ENCODE measurements at regions not wholly inside any gene's neighbourhood (a gene's known extent, or its start where the extent isn't known, plus 50 kb on each side); places are given as distances from the start of the nearest gene placed in this dataset.

DNA sequence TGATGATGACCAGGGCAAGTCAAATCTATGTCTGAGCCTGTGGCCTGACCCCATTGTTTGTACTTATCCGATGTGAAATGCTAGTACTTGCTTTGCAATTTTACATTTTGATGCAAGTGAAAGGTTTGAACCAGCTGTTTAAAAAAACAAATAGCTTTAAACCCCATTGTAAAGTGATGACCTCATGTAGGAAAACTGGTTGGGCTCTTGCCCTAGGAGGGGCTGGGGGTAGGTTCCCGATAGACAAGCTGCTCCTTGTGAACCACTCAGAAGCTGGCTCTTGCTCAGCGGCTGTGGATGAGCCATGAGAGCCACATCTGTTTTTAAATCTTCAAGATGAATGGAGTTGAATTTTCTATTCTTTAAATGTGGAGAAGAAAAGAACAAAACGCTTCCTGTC is 185.3 kb downstream of the WDR11 start:
- H3K4me3 ChIP-seq (ENCODE audit: insufficient read depth, low read depth, low read length), result no peak overlapping the region
- peak; percentile 36 for DNase-seq
- no peaks in the 10 kb centered on the region for H3K27me3 ChIP-seq (ENCODE audit: control insufficient read depth, insufficient read depth, low read length)
- no peaks in the 10 kb centered on the region for H3K36me3 ChIP-seq (replicated peaks; ENCODE audit: control insufficient read depth, insufficient read depth, low read length)

DNA sequence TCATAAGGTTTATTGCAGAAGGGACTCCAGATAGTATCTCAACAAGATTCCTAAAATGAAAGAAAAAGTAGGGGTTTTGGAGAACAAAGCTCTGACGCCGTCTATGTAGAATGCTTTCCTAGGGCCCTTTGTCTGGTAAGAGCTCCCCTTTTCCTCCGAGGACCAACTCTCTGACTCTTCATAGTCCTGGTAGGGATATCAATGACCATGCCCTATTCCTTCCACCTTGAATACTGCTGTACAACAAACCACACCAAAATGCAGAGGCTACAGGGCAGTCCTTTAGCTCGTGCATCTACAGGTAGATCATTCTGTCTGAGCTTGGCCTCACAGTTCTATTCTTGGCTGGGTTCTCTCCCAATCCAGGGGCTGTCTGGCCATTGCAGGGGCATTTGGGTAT is 190.3 kb downstream of the WDR11 start:
- Histone ChIP-seq H3K27me3 (ENCODE audit: control insufficient read depth, insufficient read depth, low read length) (no peaks in the 10 kb centered on the region), H3K36me3 (replicated peaks; ENCODE audit: control insufficient read depth, insufficient read depth, low read length) (no peaks in the 10 kb centered on the region), H3K4me3 (ENCODE audit: insufficient read depth, low read depth, low read length) (no peak overlapping the region)
- DNase-seq, result no peak

DNA sequence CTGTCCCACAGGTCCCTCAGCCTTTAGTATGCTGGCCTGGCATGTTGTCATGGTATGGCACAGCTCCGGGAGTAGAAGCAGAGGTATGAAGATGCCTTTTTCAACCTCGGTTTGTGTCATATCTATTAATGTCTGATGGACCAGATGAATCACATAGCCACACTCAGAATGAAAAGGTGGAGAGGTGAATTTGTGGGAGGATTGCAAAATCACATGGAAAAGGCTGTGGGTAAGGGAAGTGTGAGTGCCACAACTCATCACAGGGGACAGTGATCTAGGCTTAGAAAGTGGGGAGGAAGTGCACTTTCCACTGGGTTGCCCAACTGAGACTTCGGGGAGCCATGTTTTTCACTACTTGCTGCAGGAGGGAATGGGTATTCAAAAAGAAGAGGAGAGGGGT is 190.7 kb downstream of the WDR11 start:
- no peak overlapping the region for H3K4me3 ChIP-seq (ENCODE audit: insufficient read depth, low read depth, low read length)
- H3K27me3 ChIP-seq (ENCODE audit: control insufficient read depth, insufficient read depth, low read length), result no peaks in the 10 kb centered on the region
- DNase-seq, result no peak

DNA sequence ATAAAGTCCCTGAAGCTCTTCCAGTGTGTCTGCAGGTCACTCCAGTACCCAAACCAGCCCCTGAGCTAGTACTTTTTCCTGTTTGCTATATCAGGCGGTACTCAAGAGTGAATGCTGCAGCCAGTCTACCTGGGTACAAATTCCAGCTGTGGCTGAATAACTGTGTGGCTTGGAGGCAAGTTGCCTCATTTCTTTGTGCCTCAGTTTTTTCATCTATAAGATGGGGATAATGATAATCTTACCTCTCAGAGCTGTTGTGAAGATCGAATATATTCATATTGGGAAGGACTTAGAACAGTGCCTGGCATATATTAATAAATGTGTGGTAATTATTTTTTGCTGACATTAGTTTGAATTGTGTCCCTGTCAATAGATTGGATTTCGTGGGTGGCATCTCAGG is 191.2 kb downstream of the WDR11 start:
- no peak for DNase-seq
- H3K4me3 ChIP-seq (ENCODE audit: insufficient read depth, low read depth, low read length), result no peak overlapping the region
- no peaks in the 10 kb centered on the region for H3K36me3 ChIP-seq (replicated peaks; ENCODE audit: control insufficient read depth, insufficient read depth, low read length)
- H3K27me3 ChIP-seq (ENCODE audit: control insufficient read depth, insufficient read depth, low read length), result no peaks in the 10 kb centered on the region

More for the DNA sequence above, 190.7 kb downstream of the WDR11 start:
- H3K36me3 ChIP-seq (replicated peaks; ENCODE audit: control insufficient read depth, insufficient read depth, low read length), result no peaks in the 10 kb centered on the region

DNA sequence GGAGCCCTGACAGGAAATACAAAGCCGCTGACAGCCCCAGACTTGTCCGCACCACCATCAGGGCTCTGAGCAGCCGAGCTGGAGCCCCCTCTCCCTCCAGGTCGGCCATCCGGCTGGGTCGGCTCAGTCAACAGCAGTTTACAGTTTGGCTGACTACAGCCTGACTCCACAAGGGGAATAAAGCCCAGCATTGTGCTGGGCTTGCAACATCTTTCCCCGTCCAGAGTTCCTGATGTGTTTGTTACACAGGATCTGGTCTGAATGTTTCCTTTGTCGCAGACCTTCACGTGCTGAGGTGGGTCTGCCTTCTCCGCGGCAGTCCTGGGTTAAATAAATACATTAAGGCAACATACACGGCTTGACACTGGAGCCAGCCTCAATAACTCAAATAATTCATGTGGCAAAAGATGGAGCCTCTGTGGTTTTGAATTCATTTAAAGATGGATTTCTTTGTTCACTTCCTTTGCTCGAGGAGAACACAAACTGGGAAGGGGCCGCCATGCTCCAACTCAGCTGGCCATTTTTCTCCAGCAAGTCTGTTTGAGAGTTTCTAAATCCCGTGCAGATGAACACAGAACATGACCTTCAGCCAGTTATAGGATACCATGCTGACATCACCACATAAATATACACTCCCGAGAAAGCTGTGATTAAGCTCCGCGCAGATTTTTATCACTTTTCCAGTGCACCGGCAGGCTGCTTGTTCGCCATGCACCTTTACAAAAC is 192.1 kb downstream of the WDR11 start:
- Histone ChIP-seq H3K36me3 (replicated peaks; ENCODE audit: control insufficient read depth, insufficient read depth, low read length) (no peaks in the 10 kb centered on the region), H3K4me3 (ENCODE audit: insufficient read depth, low read depth, low read length) (no peak overlapping the region), H3K27me3 (ENCODE audit: control insufficient read depth, insufficient read depth, low read length) (no peaks in the 10 kb centered on the region)
- DNase-seq, result no peak

DNA sequence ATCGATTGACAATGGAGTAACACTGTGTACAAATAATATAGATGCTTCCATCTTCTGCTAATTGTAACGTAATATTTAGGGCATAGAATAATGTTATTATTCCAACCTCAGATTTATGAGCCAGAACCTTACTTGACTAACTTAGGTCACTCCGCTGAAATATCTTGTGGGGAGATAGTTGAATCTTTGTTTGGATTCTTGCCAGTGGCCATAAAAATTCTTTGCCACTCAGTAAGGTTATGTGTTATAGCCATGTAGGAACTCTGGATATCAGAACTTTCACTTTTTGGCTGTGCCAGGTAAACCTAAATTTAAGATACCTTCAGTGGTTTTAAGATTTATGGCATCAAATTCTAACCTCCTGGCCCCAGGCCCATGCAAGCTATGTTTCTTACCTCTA is 197.6 kb downstream of the WDR11 start:
- no peak for DNase-seq
- H3K27me3 ChIP-seq (ENCODE audit: control insufficient read depth, insufficient read depth, low read length), result no peaks in the 10 kb centered on the region
- H3K4me3 ChIP-seq (ENCODE audit: insufficient read depth, low read depth, low read length), result no peak overlapping the region

DNA sequence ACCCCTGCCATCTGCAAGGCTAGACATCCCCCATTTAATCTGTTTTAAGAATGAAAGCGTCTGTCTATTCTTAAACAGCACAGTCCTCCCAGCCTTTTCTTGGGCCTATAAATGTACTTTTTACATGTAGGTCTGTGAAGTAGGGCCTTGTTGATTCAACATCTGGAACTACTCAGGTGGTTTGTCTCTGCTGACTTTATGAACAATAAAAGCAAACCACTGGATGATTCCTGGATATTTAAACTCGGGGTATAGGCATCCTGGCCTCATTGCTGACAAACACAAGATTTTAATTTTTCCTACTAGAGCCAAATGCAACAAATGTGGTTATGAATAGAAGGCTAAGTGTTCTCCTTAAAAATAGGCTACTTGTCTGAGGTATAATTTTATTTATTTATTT is 198.3 kb downstream of the WDR11 start:
- DNase-seq, result no peak
- Histone ChIP-seq H3K36me3 (replicated peaks; ENCODE audit: control insufficient read depth, insufficient read depth, low read length) (no peaks in the 10 kb centered on the region), H3K27me3 (ENCODE audit: control insufficient read depth, insufficient read depth, low read length) (no peaks in the 10 kb centered on the region), H3K4me3 (ENCODE audit: insufficient read depth, low read depth, low read length) (no peak overlapping the region)

More for the DNA sequence above, 197.6 kb downstream of the WDR11 start:
- H3K36me3 ChIP-seq (replicated peaks; ENCODE audit: control insufficient read depth, insufficient read depth, low read length), result no peaks in the 10 kb centered on the region

DNA sequence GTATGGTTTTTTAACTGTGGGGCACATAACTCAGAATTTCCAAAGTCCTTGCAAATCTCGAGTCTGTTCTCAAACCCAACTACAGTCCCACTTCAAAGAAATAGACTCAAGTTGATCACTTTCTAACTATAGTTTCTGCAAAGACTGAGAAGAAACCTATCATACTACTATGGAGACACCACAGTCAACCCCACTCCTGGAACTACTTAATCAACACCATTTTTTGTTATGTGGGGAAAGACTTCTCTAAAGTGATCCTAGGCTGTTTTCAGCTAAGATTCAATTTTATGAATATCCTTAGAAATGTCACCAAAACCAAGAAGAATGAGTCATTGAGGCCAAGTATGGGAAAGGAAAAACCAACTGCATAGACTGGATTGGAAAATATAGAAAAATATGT is 198.8 kb downstream of the WDR11 start:
- Histone ChIP-seq H3K36me3 (replicated peaks; ENCODE audit: control insufficient read depth, insufficient read depth, low read length) (no peaks in the 10 kb centered on the region), H3K4me3 (ENCODE audit: insufficient read depth, low read depth, low read length) (no peak overlapping the region), H3K27me3 (ENCODE audit: control insufficient read depth, insufficient read depth, low read length) (no peaks in the 10 kb centered on the region)
- no peak for DNase-seq

DNA sequence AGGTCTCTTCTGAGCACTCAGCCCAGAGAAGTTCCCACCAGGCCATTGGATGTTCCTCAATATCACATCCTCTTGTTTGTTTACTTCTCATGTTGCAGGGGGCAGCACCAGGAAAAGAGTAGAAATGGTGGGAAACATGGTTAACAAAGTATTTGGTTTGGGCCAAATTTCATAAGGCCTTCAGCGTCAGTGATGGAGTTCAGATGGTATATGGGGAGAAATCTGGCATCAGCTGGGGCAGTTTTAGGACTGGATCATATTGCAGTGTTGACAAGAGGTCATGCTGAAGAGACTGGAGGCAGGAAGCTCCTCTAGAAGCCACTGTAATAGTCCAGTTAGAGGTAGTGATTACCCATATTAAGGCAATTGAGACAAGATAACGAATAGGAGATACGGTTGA is 200.0 kb downstream of the WDR11 start:
- no peaks in the 10 kb centered on the region for H3K36me3 ChIP-seq (replicated peaks; ENCODE audit: control insufficient read depth, insufficient read depth, low read length)
- H3K4me3 ChIP-seq (ENCODE audit: insufficient read depth, low read depth, low read length), result no peak overlapping the region
- no peak for DNase-seq
- H3K27me3 ChIP-seq (ENCODE audit: control insufficient read depth, insufficient read depth, low read length), result no peaks in the 10 kb centered on the region

DNA sequence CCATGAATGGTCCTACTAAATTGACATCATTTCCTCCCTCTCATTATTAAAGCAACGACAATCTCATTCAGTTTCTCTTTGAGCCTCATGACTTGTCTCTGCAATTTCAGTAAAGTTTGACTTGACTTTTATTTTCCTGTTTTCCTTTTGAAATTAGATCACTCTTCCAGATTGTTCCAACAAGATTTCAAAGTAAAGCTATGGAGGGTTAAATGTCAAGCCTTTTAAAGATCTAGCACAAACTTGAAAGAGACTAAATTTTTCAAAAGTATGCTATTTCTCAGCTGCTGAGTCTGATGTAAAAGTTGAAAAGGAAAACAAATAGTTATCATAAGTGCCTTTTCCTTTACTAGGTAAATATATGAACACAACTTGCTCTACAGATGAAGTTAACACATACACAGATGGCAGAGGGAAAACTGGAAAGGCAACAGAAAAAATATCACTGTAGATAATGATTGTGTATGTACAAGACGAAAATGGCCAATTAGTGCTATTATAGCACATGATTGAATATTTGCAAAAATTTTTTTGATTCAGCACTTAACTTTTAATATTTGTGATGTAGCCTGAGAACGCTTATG is 200.6 kb downstream of the WDR11 start:
- no peaks in the 10 kb centered on the region for H3K36me3 ChIP-seq (replicated peaks; ENCODE audit: control insufficient read depth, insufficient read depth, low read length)
- DNase-seq, result no peak
- no peaks in the 10 kb centered on the region for H3K27me3 ChIP-seq (ENCODE audit: control insufficient read depth, insufficient read depth, low read length)
- no peak overlapping the region for H3K4me3 ChIP-seq (ENCODE audit: insufficient read depth, low read depth, low read length)

DNA sequence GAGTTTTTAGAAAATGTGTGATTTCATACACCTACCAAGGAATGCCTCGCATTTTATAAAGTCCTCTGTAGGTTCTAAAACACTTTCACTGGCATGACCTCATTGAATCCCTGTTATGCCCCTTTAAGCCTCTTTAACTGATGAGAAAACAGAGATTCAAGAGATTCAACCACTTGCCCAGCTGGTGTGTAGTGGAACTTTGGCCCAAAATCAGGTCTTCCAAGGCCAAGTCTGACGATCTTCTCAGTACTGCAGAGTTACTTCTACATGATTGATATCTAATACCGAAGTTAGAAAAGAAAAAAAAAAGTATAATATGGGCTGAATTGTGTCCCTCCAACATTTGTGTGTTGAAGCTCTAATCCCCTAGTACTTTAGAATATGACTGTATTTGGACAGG is 202.0 kb downstream of the WDR11 start:
- Histone ChIP-seq H3K27me3 (ENCODE audit: control insufficient read depth, insufficient read depth, low read length) (no peaks in the 10 kb centered on the region), H3K36me3 (replicated peaks; ENCODE audit: control insufficient read depth, insufficient read depth, low read length) (no peaks in the 10 kb centered on the region), H3K4me3 (ENCODE audit: insufficient read depth, low read depth, low read length) (no peak overlapping the region)
- no peak for DNase-seq

DNA sequence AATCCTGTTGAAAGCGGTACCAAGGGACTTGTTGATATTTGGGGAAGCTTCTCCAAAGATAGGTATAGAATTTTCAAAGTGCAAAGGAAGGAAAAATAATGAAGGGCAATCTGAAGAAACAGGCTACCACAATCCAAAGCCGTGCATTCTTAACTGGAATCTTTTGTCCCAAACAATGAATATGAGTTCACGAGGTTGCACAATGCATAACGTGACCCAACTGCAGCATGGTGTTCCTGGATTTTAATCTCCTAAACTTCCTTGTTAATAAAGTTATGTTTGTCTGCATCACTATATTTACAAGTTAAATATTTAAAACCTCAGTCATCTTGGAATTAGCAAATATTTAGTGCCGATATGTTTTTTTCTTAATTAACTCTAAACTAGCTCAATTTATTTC is 203.7 kb downstream of the WDR11 start:
- H3K27me3 ChIP-seq (ENCODE audit: control insufficient read depth, insufficient read depth, low read length), result no peaks in the 10 kb centered on the region
- no peak overlapping the region for H3K4me3 ChIP-seq (ENCODE audit: insufficient read depth, low read depth, low read length)
- no peak for DNase-seq
- H3K36me3 ChIP-seq (replicated peaks; ENCODE audit: control insufficient read depth, insufficient read depth, low read length), result no peaks in the 10 kb centered on the region

DNA sequence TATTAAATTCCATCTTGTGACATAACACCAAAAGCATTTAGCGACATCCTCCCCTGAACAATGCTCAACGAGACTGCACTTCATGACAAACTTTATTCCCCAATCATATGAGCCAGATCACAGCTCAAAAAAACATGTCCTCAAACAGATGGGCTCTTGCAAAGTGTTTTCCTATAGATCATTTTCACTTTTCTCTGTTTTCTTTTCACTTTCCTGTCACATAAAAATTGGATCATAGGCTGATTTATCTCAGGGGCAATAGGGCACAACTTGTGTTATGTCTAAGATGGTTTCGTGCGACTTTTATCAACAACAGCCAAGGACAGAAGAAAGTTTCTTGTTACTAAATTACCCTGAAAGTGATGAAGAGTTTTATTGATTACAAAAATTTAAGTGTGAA is 206.1 kb downstream of the WDR11 start:
- H3K27me3 ChIP-seq (ENCODE audit: control insufficient read depth, insufficient read depth, low read length), result no peaks in the 10 kb centered on the region

DNA sequence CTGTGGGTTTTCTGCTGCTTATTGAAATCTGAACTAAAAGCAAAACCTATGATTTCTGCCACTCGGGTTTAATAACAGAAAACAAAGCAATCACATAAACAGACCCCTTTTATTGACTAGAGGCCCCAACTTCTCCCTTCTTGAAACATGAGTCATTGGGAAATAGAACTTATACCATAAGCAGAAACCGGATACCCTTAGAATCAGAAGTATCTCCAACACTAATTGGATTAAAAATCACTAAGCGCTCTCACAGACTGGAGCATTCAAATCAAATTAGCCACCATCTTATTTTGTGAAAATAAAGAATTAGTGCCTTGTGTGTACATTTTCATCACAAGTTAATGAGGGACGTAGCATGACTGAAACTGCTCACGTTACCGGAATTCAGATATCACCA is 206.9 kb downstream of the WDR11 start:
- no peaks in the 10 kb centered on the region for H3K36me3 ChIP-seq (replicated peaks; ENCODE audit: control insufficient read depth, insufficient read depth, low read length)
- DNase-seq, result no peak
- no peak overlapping the region for H3K4me3 ChIP-seq (ENCODE audit: insufficient read depth, low read depth, low read length)
- no peaks in the 10 kb centered on the region for H3K27me3 ChIP-seq (ENCODE audit: control insufficient read depth, insufficient read depth, low read length)

More for the DNA sequence above, 206.1 kb downstream of the WDR11 start:
- Histone ChIP-seq H3K4me3 (ENCODE audit: insufficient read depth, low read depth, low read length) (no peak overlapping the region), H3K36me3 (replicated peaks; ENCODE audit: control insufficient read depth, insufficient read depth, low read length) (no peaks in the 10 kb centered on the region)
- no peak for DNase-seq

DNA sequence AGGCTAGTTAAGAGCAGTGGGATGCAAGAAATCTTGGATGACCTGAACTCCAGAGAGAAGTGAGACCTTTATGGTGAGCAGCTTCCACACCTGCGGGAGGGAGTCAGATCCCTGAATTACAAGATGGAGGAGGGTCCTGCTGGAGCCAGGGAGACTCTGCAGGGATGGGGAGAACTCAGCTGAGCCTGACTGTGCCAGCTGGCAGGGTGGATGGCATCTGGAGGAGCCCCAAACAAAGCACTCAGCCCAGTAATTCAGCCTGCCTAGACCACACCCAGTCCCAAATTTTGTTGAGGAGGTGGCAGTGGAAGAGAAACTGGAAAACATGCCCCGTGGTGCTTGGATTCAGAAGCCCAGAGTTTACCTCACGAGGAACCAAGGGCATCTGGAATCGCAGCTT is 208.2 kb downstream of the WDR11 start:
- DNase-seq, result no peak
- no peaks in the 10 kb centered on the region for H3K36me3 ChIP-seq (replicated peaks; ENCODE audit: control insufficient read depth, insufficient read depth, low read length)
- H3K4me3 ChIP-seq (ENCODE audit: insufficient read depth, low read depth, low read length), result no peak overlapping the region
- H3K27me3 ChIP-seq (ENCODE audit: control insufficient read depth, insufficient read depth, low read length), result no peaks in the 10 kb centered on the region

DNA sequence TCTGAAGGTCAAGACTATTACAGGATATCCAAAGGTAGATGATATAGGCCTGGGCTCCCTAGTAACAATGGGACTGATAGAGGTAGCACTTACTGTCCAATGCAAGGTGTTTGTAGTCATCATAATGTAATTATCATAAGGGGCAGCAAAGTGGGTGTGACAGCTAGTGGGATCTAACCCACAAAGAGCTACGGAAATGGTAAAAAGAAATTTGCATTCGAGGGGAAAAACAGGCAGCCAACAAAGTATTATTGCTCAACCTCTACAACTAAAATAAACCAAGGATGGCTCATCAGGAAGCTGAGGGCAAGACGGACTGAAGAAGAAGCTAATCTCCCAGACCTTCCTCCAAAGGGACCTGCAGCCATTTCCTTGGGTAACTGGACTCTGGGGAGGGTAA is 211.0 kb downstream of the WDR11 start:
- H3K27me3 ChIP-seq (ENCODE audit: control insufficient read depth, insufficient read depth, low read length), result no peaks in the 10 kb centered on the region
- no peaks in the 10 kb centered on the region for H3K36me3 ChIP-seq (replicated peaks; ENCODE audit: control insufficient read depth, insufficient read depth, low read length)
- H3K4me3 ChIP-seq (ENCODE audit: insufficient read depth, low read depth, low read length), result no peak overlapping the region
- no peak for DNase-seq
